Calu3 (cell line): ENCODE measurements at regions not wholly inside any gene's neighbourhood (a gene's known extent, or its start where the extent isn't known, plus 50 kb on each side); places are given as distances from the start of the nearest gene placed in this dataset.

Source experiments
- BruUV-seq: library from RNA; stranded (reverse); fragments of 400-500 nt; replicated peaks from 2 replicates; lab custom pipeline; 2021; lab: Mats Ljungman, UMichigan
- CTCF ChIA-PET: fragments of 300-600 bp; sonication (Branson Sonifier 250); formaldehyde crosslinking; loops from one replicate; lab custom pipeline; 2022; ENCODE audit warnings: antibody characterized with exemption; lab: Charles Lee
- DNase-seq: peaks from one replicate; pipeline ENCODE4 v3.0.0; 2022
- H3K27ac Mint-ChIP-seq: one replicate; pipeline ENCODE4 v1.8.0; 2022; ENCODE audit warnings: mixed read lengths; ENCODE audit not compliant: unreplicated experiment
- H3K27me3 Mint-ChIP-seq: one replicate; pipeline ENCODE4 v1.8.0; 2022; ENCODE audit warnings: mixed read lengths; ENCODE audit not compliant: unreplicated experiment
- H3K36me3 Mint-ChIP-seq: one replicate; pipeline ENCODE4 v1.8.0; 2022; ENCODE audit warnings: mild to moderate bottlenecking, moderate library complexity, mixed read lengths; ENCODE audit not compliant: insufficient read depth, unreplicated experiment
- H3K4me1 Mint-ChIP-seq: one replicate; pipeline ENCODE4 v1.8.0; 2022; ENCODE audit warnings: mild to moderate bottlenecking, low read depth, mixed read lengths; ENCODE audit not compliant: unreplicated experiment
- H3K4me3 Mint-ChIP-seq: one replicate; pipeline ENCODE4 v1.8.0; 2022; ENCODE audit warnings: mild to moderate bottlenecking, low read depth, moderate library complexity, mixed read lengths; ENCODE audit not compliant: unreplicated experiment
- H3K9me3 Mint-ChIP-seq: one replicate; pipeline ENCODE4 v1.8.0; 2022; ENCODE audit warnings: low read depth, mixed read lengths; ENCODE audit not compliant: unreplicated experiment
- CTCF ChIP-seq: fragments of 200-600 bp; IDR thresholded peaks from one replicate; pipeline ENCODE4 v1.8.0; 2022; ENCODE audit warnings: antibody characterized with exemption; ENCODE audit not compliant: unreplicated experiment
- intact Hi-C: fragments of 100-400 bp; cut with micrococcal nuclease; formaldehyde crosslinking; loops from one replicate; pipeline ENCODE4 v1.10.0; 2022; ENCODE audit not compliant: unreplicated experiment

- Mint-ChIP-seq H3K27ac (no peak overlapping the region), H3K4me3 (no peak overlapping the region), H3K4me1 (no peaks in the 10 kb centered on the region), H3K9me3 (no peaks in the 10 kb centered on the region), H3K36me3 (no peaks in the 10 kb centered on the region), H3K27me3 (no peaks in the 10 kb centered on the region)
- no peak for DNase-seq
- no TSS peak for BruUV-seq
- TF ChIP-seq CTCF = no peak
- CTCF ChIA-PET = no interaction called here
- intact Hi-C loops = no loop called here
Observed at GRCh38 chr4:42712854-42713253, 55.9 kb upstream of the ATP8A1 start.

GRCh38 chr4:42711496-42711895 lies 54.6 kb upstream of the ATP8A1 start:
- CTCF ChIA-PET = no interaction called here
- Mint-ChIP-seq H3K4me3 (no peak overlapping the region), H3K27me3 (no peaks in the 10 kb centered on the region), H3K4me1 (no peaks in the 10 kb centered on the region), H3K27ac (no peak overlapping the region), H3K9me3 (no peaks in the 10 kb centered on the region), H3K36me3 (no peaks in the 10 kb centered on the region)
- intact Hi-C loops = no loop called here
- no peak for DNase-seq
- no TSS peak for BruUV-seq
- TF ChIP-seq CTCF = no peak

GRCh38 chr4:42710761-42711160 lies 53.9 kb upstream of the ATP8A1 start:
- no peak overlapping the region for H3K27ac Mint-ChIP-seq

GRCh38 chr4:42710329-42710728 lies 53.4 kb upstream of the ATP8A1 start:
- intact Hi-C loops = no loop called here
- no peak overlapping the region for H3K27ac Mint-ChIP-seq
- H3K36me3 Mint-ChIP-seq = no peaks in the 10 kb centered on the region
- H3K4me3 Mint-ChIP-seq = no peak overlapping the region
- no peaks in the 10 kb centered on the region for H3K4me1 Mint-ChIP-seq
- H3K9me3 Mint-ChIP-seq = no peaks in the 10 kb centered on the region
- no TSS peak for BruUV-seq
- DNase-seq = no peak
- CTCF ChIA-PET = no interaction called here
- no peak for TF ChIP-seq CTCF
- no peaks in the 10 kb centered on the region for H3K27me3 Mint-ChIP-seq

More at GRCh38 chr4:42710761-42711160, 53.9 kb upstream of the ATP8A1 start:
- H3K36me3 Mint-ChIP-seq = no peaks in the 10 kb centered on the region
- no peak overlapping the region for H3K4me3 Mint-ChIP-seq
- CTCF ChIA-PET = no interaction called here
- intact Hi-C loops = no loop called here
- H3K27me3 Mint-ChIP-seq = no peaks in the 10 kb centered on the region
- DNase-seq = no peak
- H3K9me3 Mint-ChIP-seq = no peaks in the 10 kb centered on the region
- H3K4me1 Mint-ChIP-seq = no peaks in the 10 kb centered on the region
- no TSS peak for BruUV-seq
- no peak for TF ChIP-seq CTCF
